H1 (cell line): ENCODE measurements at regions not wholly inside any gene's neighbourhood (a gene's known extent, or its start where the extent isn't known, plus 50 kb on each side); places are given as distances from the start of the nearest gene placed in this dataset.

ENCODE experiments used
- CTCF ChIA-PET: fragments of 300-600 bp; sonication (Branson Sonifier 250); formaldehyde crosslinking; loops from one replicate; lab custom pipeline; 2021; ENCODE audit not compliant: partially characterized antibody; lab: Charles Lee
- POLR2A ChIA-PET: fragments of 300-600 bp; sonication (Branson Sonifier 250); formaldehyde crosslinking; loops from one replicate; lab custom pipeline; 2021; ENCODE audit warnings: inconsistent platforms; ENCODE audit not compliant: partially characterized antibody; lab: Charles Lee
- DNase-seq, 2 experiments: peaks; one replicate each; pipeline versions ENCODE4 v3.0.0 to v3.0.0-alpha.2; 2010 to 2022; ENCODE audit warnings: low spot score in 2 of 2, low read depth in 1 of 2, mixed read lengths in 1 of 2
- FAIRE-seq: peaks from 2 replicates; lab custom pipeline; 2011; peaks lifted over from hg19 to GRCh38; lab: Jason Lieb, UNC
- H2AFZ ChIP-seq: 2 replicates; pipeline ENCODE4 v1.8.1; 2012; ENCODE audit warnings: low read length, inconsistent platforms
- H2AK5ac ChIP-seq: 2 replicates; pipeline ENCODE4 v1.6.1; 2013; ENCODE audit warnings: low read depth, low read length
- H2BK120ac ChIP-seq: replicated peaks from 2 replicates; pipeline ENCODE3; 2013; ENCODE audit warnings: low read depth, low read length, inconsistent platforms
- H2BK12ac ChIP-seq: 2 replicates; pipeline ENCODE4 v1.6.1; 2013; ENCODE audit warnings: low read depth, low read length
- H2BK15ac ChIP-seq: 2 replicates; pipeline ENCODE4 v1.6.1; 2013; ENCODE audit warnings: low read length
- H2BK20ac ChIP-seq: 2 replicates; pipeline ENCODE4 v1.6.1; 2013; ENCODE audit warnings: low read length
- H2BK5ac ChIP-seq: 2 replicates; pipeline ENCODE4 v1.6.1; 2013; ENCODE audit warnings: low read depth, low read length
- H3K14ac ChIP-seq: 2 replicates; pipeline ENCODE4 v1.6.1; 2013; ENCODE audit warnings: inconsistent platforms; ENCODE audit not compliant: insufficient read length
- H3K18ac ChIP-seq: 2 replicates; pipeline ENCODE4 v1.6.1; 2013; ENCODE audit warnings: low read length; ENCODE audit errors: extremely low read depth
- H3K23ac ChIP-seq: 2 replicates; pipeline ENCODE4 v1.6.1; 2013; ENCODE audit warnings: inconsistent platforms; ENCODE audit not compliant: insufficient read length
- H3K23me2 ChIP-seq: 2 replicates; pipeline ENCODE4 v1.6.1; 2013; ENCODE audit warnings: low read depth, low read length
- H3K27ac ChIP-seq: 2 replicates; pipeline ENCODE4 v1.6.1; 2011; ENCODE audit warnings: low read depth, low read length, inconsistent platforms
- H3K27me3 ChIP-seq, 4 experiments: replicated peaks in 1 of 4; 1 replicate in 1 of 4; 2 replicates in 3 of 4; pipeline versions ENCODE4 v1.6.1 to v1.8.1; 2011 to 2013; ENCODE audit warnings: low read length in 3 of 4, mild to moderate bottlenecking in 3 of 4, inconsistent platforms in 2 of 4, mixed read lengths in 2 of 4, moderate library complexity in 1 of 4; ENCODE audit not compliant: control insufficient read depth in 3 of 4, insufficient read depth in 3 of 4; ENCODE audit errors: extremely low read depth in 1 of 4
- H3K36me3 ChIP-seq, 4 experiments: 2 replicates each; pipeline versions ENCODE4 v1.6.1 to v1.8.1; 2011 to 2013; ENCODE audit warnings: mild to moderate bottlenecking in 4 of 4, low read length in 3 of 4, moderate library complexity in 2 of 4, control low read depth in 1 of 4, inconsistent platforms in 1 of 4; ENCODE audit not compliant: insufficient read depth in 4 of 4, control insufficient read depth in 2 of 4
- H3K4ac ChIP-seq: replicated peaks from 2 replicates; pipeline ENCODE3; 2013; ENCODE audit warnings: low read length, low read depth, mixed read lengths, inconsistent platforms; ENCODE audit not compliant: insufficient read length
- H3K4me1 ChIP-seq, 4 experiments: replicated peaks in 1 of 4; 1 replicate in 1 of 4; 2 replicates in 3 of 4; pipeline versions ENCODE4 v1.6.1 to v1.8.1; 2011 to 2013; ENCODE audit warnings: low read length in 3 of 4, inconsistent platforms in 2 of 4, mixed read lengths in 1 of 4; ENCODE audit not compliant: insufficient read depth in 4 of 4, control insufficient read depth in 3 of 4
- H3K4me2 ChIP-seq, 2 experiments: 2 replicates each; pipeline versions ENCODE4 v1.6.1 to v1.8.1; 2011 to 2013; ENCODE audit warnings: low read depth in 2 of 2, low read length in 2 of 2, control low read depth in 1 of 2, inconsistent platforms in 1 of 2, mild to moderate bottlenecking in 1 of 2; ENCODE audit not compliant: insufficient read depth in 1 of 2
- H3K4me3 ChIP-seq, 4 experiments: fragments of 200-600, 300-600 bp in 1 of 4; sonication (generic), shearing (Covaris generic), sonication (Bioruptor Twin) in 1 of 4; 2 replicates each; pipeline versions ENCODE4 v1.5.1 to v1.8.1; 2011 to 2016; ENCODE audit warnings: low read length in 4 of 4, low read depth in 3 of 4, control low read depth in 2 of 4, inconsistent platforms in 2 of 4, mild to moderate bottlenecking in 2 of 4, mixed read lengths in 1 of 4, moderate library complexity in 1 of 4; ENCODE audit not compliant: insufficient read depth in 2 of 4; ENCODE audit errors: extremely low read depth in 1 of 4
- H3K56ac ChIP-seq: replicated peaks from 2 replicates; pipeline ENCODE3; 2013; ENCODE audit warnings: low read depth, mild to moderate bottlenecking, mixed read lengths, low read length, inconsistent platforms; ENCODE audit not compliant: insufficient read length
- H3K79me1 ChIP-seq: 2 replicates; pipeline ENCODE4 v1.6.1; 2013; ENCODE audit warnings: low read depth, low read length, control low read depth
- H3K79me2 ChIP-seq, 2 experiments: 2 replicates each; pipeline versions ENCODE4 v1.6.1 to v1.8.1; 2012 to 2013; ENCODE audit warnings: low read length in 2 of 2, mild to moderate bottlenecking in 2 of 2, inconsistent platforms in 1 of 2; ENCODE audit not compliant: insufficient read depth in 2 of 2, control insufficient read depth in 1 of 2
- H3K9ac ChIP-seq, 4 experiments: replicated peaks in 1 of 4; 1 replicate in 1 of 4; 2 replicates in 3 of 4; pipeline versions ENCODE4 v1.6.1 to v1.8.1; 2011 to 2013; ENCODE audit warnings: low read depth in 3 of 4, low read length in 3 of 4, control low read depth in 2 of 4, mild to moderate bottlenecking in 2 of 4, moderate library complexity in 2 of 4, inconsistent platforms in 1 of 4; ENCODE audit errors: extremely low read depth in 1 of 4
- H3K9me3 ChIP-seq, 2 experiments: 2 replicates each; pipeline versions ENCODE4 v1.6.1 to v1.8.1; 2012 to 2013; ENCODE audit warnings: mild to moderate bottlenecking in 2 of 2, moderate library complexity in 2 of 2, control low read depth in 1 of 2, inconsistent platforms in 1 of 2, low read depth in 1 of 2, low read length in 1 of 2, mixed read lengths in 1 of 2; ENCODE audit not compliant: insufficient read depth in 2 of 2
- H4K20me1 ChIP-seq, 2 experiments: replicated peaks in 1 of 2; 2 replicates each; pipeline versions ENCODE3 to v1.8.1; 2011 to 2013; ENCODE audit warnings: inconsistent platforms in 2 of 2, low read length in 2 of 2, mild to moderate bottlenecking in 1 of 2; ENCODE audit not compliant: insufficient read depth in 2 of 2, control insufficient read depth in 1 of 2
- H4K5ac ChIP-seq: 2 replicates; pipeline ENCODE4 v1.6.1; 2013; ENCODE audit warnings: low read length, low read depth, mixed read lengths, inconsistent platforms; ENCODE audit not compliant: insufficient read length
- H4K8ac ChIP-seq: 2 replicates; pipeline ENCODE4 v1.8.0; 2013; ENCODE audit warnings: mild to moderate bottlenecking, moderate library complexity, low read length, inconsistent platforms; ENCODE audit not compliant: insufficient read depth; ENCODE audit errors: extremely low read depth
- H4K91ac ChIP-seq: replicated peaks from 2 replicates; pipeline ENCODE3; 2013; ENCODE audit warnings: low read length, mixed read lengths, inconsistent platforms; ENCODE audit not compliant: insufficient read length
- NRF1 ChIP-seq: IDR thresholded peaks from 2 replicates; pipeline ENCODE4 v1.6.1; 2011; ENCODE audit warnings: mild to moderate bottlenecking, low read depth, low read length, improper control_type of control experiment
- RFX5 ChIP-seq: IDR thresholded peaks from 2 replicates; pipeline ENCODE4 v1.6.1; 2011; ENCODE audit warnings: low read depth, low read length, improper control_type of control experiment, borderline replicate concordance
- SP4 ChIP-seq: IDR thresholded peaks from 2 replicates; pipeline ENCODE4 v1.6.1; 2012; ENCODE audit warnings: low read length, inconsistent platforms
- YY1 ChIP-seq: IDR thresholded peaks from 2 replicates; pipeline ENCODE4 v1.6.1; 2011; ENCODE audit warnings: low read depth, mild to moderate bottlenecking, low read length
- WGBS, 2 experiments: shearing (Covaris generic) in 1 of 2; methylation state at CpG; one replicate each; pipeline versions ENCODE4 v1.1.6 to v1.1.7; 2013 to 2015; ENCODE audit warnings: low lambda C conversion rate in 2 of 2, mixed read lengths in 2 of 2, inconsistent platforms in 1 of 2, low coverage in 1 of 2, missing lambda C conversion rate in 1 of 2; ENCODE audit not compliant: insufficient replicate concordance in 2 of 2, insufficient coverage in 1 of 2, insufficient read length in 1 of 2; ENCODE audit errors: extremely low coverage in 1 of 2, missing lambda C conversion rate in 1 of 2; 5-methylcytosine and 5-hydroxymethylcytosine counted together

DNA sequence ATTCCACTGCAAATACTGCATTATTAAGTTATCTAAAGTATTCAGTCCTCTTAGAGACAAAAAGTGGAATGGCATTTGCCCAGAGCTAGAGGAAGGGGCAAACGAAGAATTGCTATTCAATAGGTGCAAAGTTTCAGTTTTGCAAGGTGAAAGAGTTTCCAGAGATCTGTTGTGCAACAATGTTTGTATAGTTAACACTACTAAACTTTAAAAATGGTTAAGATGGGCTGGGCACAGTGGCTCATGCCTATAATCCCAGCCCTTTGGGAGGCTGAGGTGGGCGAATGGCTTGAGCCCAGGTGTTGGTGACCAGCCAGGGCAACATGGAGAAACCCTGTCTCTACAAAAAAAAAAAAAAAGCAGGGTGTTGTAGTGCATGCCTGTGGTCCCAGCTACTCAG lies 102.5 kb downstream of the LUZP4 start:
- no peak overlapping the region for H3K9ac ChIP-seq
- H2BK12ac ChIP-seq = no peak overlapping the region
- H3K27ac ChIP-seq = no peak overlapping the region
- no peak overlapping the region for H3K4me3 ChIP-seq
- no peaks in the 10 kb centered on the region for H4K20me1 ChIP-seq
- no peak overlapping the region for H4K5ac ChIP-seq
- no peak for TF ChIP-seq SP4
- TF ChIP-seq RFX5 = no peak
- TF ChIP-seq NRF1 = no peak
- no peak for TF ChIP-seq YY1
- H2BK5ac ChIP-seq = no peak overlapping the region
- H3K9me3 ChIP-seq = no peaks in the 10 kb centered on the region
- POLR2A ChIA-PET = no interaction called here
- no peak overlapping the region for H2BK15ac ChIP-seq
- H3K79me1 ChIP-seq = no peaks in the 10 kb centered on the region
- H3K4ac ChIP-seq = no peak overlapping the region
- no peaks in the 10 kb centered on the region for H3K79me2 ChIP-seq
- no peak overlapping the region for H4K8ac ChIP-seq
- 92% methylated on average over 2 of the region's 2 CpGs; no CpG with 5 or more reads in 1 of the 2 experiments for WGBS, 2 experiments
- no peaks in the 10 kb centered on the region for H3K4me1 ChIP-seq
- H3K14ac ChIP-seq = no peak overlapping the region
- H2BK120ac ChIP-seq = no peak overlapping the region
- H3K4me2 ChIP-seq = no peak overlapping the region
- H3K18ac ChIP-seq = no peak overlapping the region
- no peak overlapping the region for H2BK20ac ChIP-seq
- H3K56ac ChIP-seq = no peak overlapping the region
- H3K23me2 ChIP-seq = no peaks in the 10 kb centered on the region
- FAIRE-seq (no peak), DNase-seq (no peak)
- no peak overlapping the region for H2AFZ ChIP-seq
- CTCF ChIA-PET = interaction anchor here (0.9 kb wide), 1 partner anchor 199 kb away, joined by 5 read pairs; no protein-coding TSS in a partner anchor
- no peak overlapping the region for H2AK5ac ChIP-seq
- H3K23ac ChIP-seq = no peak overlapping the region
- H3K36me3 ChIP-seq = no peaks in the 10 kb centered on the region
- no peaks in the 10 kb centered on the region for H3K27me3 ChIP-seq
- H4K91ac ChIP-seq = no peak overlapping the region
